ENCODE measurements at regions not wholly inside any gene's neighbourhood (a gene's known extent, or its start where the extent isn't known, plus 50 kb on each side); places are given as distances from the start of the nearest gene placed in this dataset.

GRCh38 chr16:86945166-86945900 is 367.0 kb downstream of the FOXL1 start:
- no peak overlapping the region for H3K4me3 ChIP-seq (ENCODE audit: insufficient read depth, low read depth, low read length)
- no peak overlapping the region for H3K27ac ChIP-seq (ENCODE audit: insufficient read depth, low read depth, low read length, poor library complexity, severe bottlenecking)
- H3K27me3 ChIP-seq (ENCODE audit: control insufficient read depth, insufficient read depth, low read length, poor library complexity, severe bottlenecking): no peaks in the 10 kb centered on the region
- H3K4me1 ChIP-seq (ENCODE audit: control insufficient read depth, insufficient read depth, low read length): peaks cover 12% of the 10 kb centered on the region
- H3K9me3 ChIP-seq (ENCODE audit: control insufficient read depth, low read length): no peaks in the 10 kb centered on the region
- H3K36me3 ChIP-seq (ENCODE audit: control insufficient read depth, insufficient read depth, low read length): no peaks in the 10 kb centered on the region
- 88 to 90% methylated on average over 22 of the region's 22 CpGs for WGBS, 2 experiments

- H3K4me3 ChIP-seq (ENCODE audit: insufficient read depth, low read depth, low read length): no peak overlapping the region
- 41 to 59% methylated on average over 7 of the region's 7 CpGs for WGBS, 2 experiments
- H3K4me1 ChIP-seq (ENCODE audit: control insufficient read depth, insufficient read depth, low read length): peaks cover 12% of the 10 kb centered on the region
- H3K9me3 ChIP-seq (ENCODE audit: control insufficient read depth, low read length): no peaks in the 10 kb centered on the region
- H3K36me3 ChIP-seq (ENCODE audit: control insufficient read depth, insufficient read depth, low read length): no peaks in the 10 kb centered on the region
- no peak overlapping the region for H3K27ac ChIP-seq (ENCODE audit: insufficient read depth, low read depth, low read length, poor library complexity, severe bottlenecking)
- no peaks in the 10 kb centered on the region for H3K27me3 ChIP-seq (ENCODE audit: control insufficient read depth, insufficient read depth, low read length, poor library complexity, severe bottlenecking)
Measured at GRCh38 chr16:86946396-86946795, 368.0 kb downstream of the FOXL1 start.

- H3K4me3 ChIP-seq (ENCODE audit: insufficient read depth, low read depth, low read length): no peak overlapping the region
- no peaks in the 10 kb centered on the region for H3K9me3 ChIP-seq (ENCODE audit: control insufficient read depth, low read length)
- no peak overlapping the region for H3K27ac ChIP-seq (ENCODE audit: insufficient read depth, low read depth, low read length, poor library complexity, severe bottlenecking)
- H3K27me3 ChIP-seq (ENCODE audit: control insufficient read depth, insufficient read depth, low read length, poor library complexity, severe bottlenecking): no peaks in the 10 kb centered on the region
- H3K4me1 ChIP-seq (ENCODE audit: control insufficient read depth, insufficient read depth, low read length): peaks cover 12% of the 10 kb centered on the region
- WGBS, 2 experiments: 81 to 86% methylated on average over 10 of the region's 10 CpGs
- H3K36me3 ChIP-seq (ENCODE audit: control insufficient read depth, insufficient read depth, low read length): no peaks in the 10 kb centered on the region
Measured at GRCh38 chr16:86946981-86947380, 368.6 kb downstream of the FOXL1 start.

DNA sequence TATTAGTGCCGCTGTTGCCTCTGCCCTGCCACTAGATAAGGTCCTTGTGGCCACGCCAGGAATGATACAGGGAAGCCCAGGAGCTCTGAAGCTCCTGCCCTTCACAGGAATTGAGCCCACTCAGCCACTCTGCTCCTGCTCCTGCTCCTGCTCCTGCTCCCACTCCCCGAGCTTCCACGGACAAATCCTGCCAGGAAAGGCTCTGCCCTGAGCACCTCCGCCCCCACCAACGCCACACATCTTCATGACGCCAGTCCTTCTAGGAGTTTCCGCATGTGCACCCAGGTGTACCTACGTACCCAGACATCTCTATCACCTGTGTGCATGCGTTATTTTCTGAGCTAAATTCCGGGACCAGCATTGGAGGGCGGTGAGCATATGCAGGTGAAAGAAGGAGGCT is 369.1 kb downstream of the C16orf95 start:
- WGBS, 2 experiments: 95 to 97% methylated on average over 12 of the region's 12 CpGs
- H3K4me1 ChIP-seq (ENCODE audit: control insufficient read depth, insufficient read depth, low read length): peaks cover 12% of the 10 kb centered on the region

GRCh38 chr16:86949116-86949515 is 368.1 kb downstream of the C16orf95 start:
- Histone ChIP-seq H3K36me3 (ENCODE audit: control insufficient read depth, insufficient read depth, low read length) (no peaks in the 10 kb centered on the region), H3K4me1 (ENCODE audit: control insufficient read depth, insufficient read depth, low read length) (peaks cover 16% of the 10 kb centered on the region), H3K9me3 (ENCODE audit: control insufficient read depth, low read length) (no peaks in the 10 kb centered on the region), H3K27ac (ENCODE audit: insufficient read depth, low read depth, low read length, poor library complexity, severe bottlenecking) (no peak overlapping the region), H3K27me3 (ENCODE audit: control insufficient read depth, insufficient read depth, low read length, poor library complexity, severe bottlenecking) (no peaks in the 10 kb centered on the region), H3K4me3 (ENCODE audit: insufficient read depth, low read depth, low read length) (no peak overlapping the region)
- 81 to 82% methylated on average over 14 of the region's 14 CpGs for WGBS, 2 experiments

More for the DNA sequence above, 369.1 kb downstream of the C16orf95 start:
- Histone ChIP-seq H3K27me3 (ENCODE audit: control insufficient read depth, insufficient read depth, low read length, poor library complexity, severe bottlenecking) (no peaks in the 10 kb centered on the region), H3K9me3 (ENCODE audit: control insufficient read depth, low read length) (no peaks in the 10 kb centered on the region), H3K36me3 (ENCODE audit: control insufficient read depth, insufficient read depth, low read length) (no peaks in the 10 kb centered on the region), H3K27ac (ENCODE audit: insufficient read depth, low read depth, low read length, poor library complexity, severe bottlenecking) (no peak overlapping the region), H3K4me3 (ENCODE audit: insufficient read depth, low read depth, low read length) (no peak overlapping the region)

DNA sequence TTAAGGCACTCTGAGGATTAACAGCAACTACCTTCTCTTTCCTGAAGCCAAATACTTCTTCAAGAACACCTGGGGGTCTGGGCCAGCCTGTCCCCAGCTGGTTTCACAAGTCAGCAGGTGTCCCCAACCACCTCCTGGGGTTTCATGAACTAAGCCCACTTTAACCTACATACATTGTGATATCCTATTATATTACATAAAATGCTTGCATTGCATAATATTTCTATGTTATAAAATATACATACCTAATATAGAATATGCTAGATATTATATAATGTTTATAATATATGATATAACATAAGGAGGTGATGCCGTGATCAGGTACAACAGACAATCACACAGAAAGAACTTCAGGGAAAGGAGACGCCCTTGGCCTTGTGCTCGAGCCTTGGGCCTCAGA is 367.6 kb downstream of the C16orf95 start:
- peaks cover 18% of the 10 kb centered on the region for H3K4me1 ChIP-seq (ENCODE audit: control insufficient read depth, insufficient read depth, low read length)
- H3K27me3 ChIP-seq (ENCODE audit: control insufficient read depth, insufficient read depth, low read length, poor library complexity, severe bottlenecking): no peaks in the 10 kb centered on the region
- no peaks in the 10 kb centered on the region for H3K9me3 ChIP-seq (ENCODE audit: control insufficient read depth, low read length)
- no peaks in the 10 kb centered on the region for H3K36me3 ChIP-seq (ENCODE audit: control insufficient read depth, insufficient read depth, low read length)
- H3K4me3 ChIP-seq (ENCODE audit: insufficient read depth, low read depth, low read length): no peak overlapping the region
- 88 to 94% methylated on average over 3 of the region's 3 CpGs for WGBS, 2 experiments
- H3K27ac ChIP-seq (ENCODE audit: insufficient read depth, low read depth, low read length, poor library complexity, severe bottlenecking): no peak overlapping the region

GRCh38 chr16:86951041-86951822 is 366.0 kb downstream of the C16orf95 start:
- H3K36me3 ChIP-seq (ENCODE audit: control insufficient read depth, insufficient read depth, low read length): no peaks in the 10 kb centered on the region
- 92% methylated on average over 7 of the region's 7 CpGs for WGBS, 2 experiments
- H3K4me3 ChIP-seq (ENCODE audit: insufficient read depth, low read depth, low read length): no peak overlapping the region
- H3K27me3 ChIP-seq (ENCODE audit: control insufficient read depth, insufficient read depth, low read length, poor library complexity, severe bottlenecking): no peaks in the 10 kb centered on the region
- no peak overlapping the region for H3K27ac ChIP-seq (ENCODE audit: insufficient read depth, low read depth, low read length, poor library complexity, severe bottlenecking)
- H3K4me1 ChIP-seq (ENCODE audit: control insufficient read depth, insufficient read depth, low read length): peaks cover 22% of the 10 kb centered on the region
- H3K9me3 ChIP-seq (ENCODE audit: control insufficient read depth, low read length): no peaks in the 10 kb centered on the region

DNA sequence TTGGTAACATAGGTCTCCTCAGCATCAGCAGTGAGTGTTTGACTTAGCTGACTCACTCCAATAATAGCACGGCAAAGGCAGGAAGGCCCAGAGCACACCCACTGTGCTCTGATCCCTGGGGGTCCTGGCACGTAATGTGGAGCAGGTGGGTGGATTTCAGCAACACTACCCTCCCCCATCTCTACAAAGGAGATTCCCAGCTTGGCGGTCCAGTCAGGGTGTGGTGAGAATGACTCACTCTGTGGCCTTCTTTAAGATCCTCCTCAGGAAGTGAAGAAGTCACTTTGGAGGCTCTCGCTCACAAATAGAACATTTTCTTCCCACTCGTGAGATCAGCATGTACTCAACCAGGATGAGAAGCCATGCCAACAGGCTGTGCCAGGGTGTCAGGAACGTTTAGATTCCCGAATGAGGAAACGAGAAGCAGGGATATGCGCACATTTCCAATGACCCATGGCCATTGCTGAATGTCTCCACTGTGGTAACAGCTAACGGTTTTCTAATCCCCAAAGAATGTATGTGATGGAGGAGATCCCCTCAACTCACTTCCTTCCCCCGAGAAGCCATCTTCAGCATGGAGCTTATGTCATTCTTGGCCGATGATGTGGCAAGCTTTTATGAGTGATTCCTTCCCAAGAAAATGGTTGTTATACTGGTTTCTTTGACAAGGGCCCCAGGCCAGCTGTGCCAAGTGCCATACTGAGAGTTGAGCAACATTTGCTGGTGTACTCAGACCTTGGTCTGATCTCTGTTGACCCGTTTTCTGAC is 365.2 kb downstream of the C16orf95 start:
- no peak overlapping the region for H3K4me3 ChIP-seq (ENCODE audit: insufficient read depth, low read depth, low read length)
- no peaks in the 10 kb centered on the region for H3K36me3 ChIP-seq (ENCODE audit: control insufficient read depth, insufficient read depth, low read length)
- no peaks in the 10 kb centered on the region for H3K27me3 ChIP-seq (ENCODE audit: control insufficient read depth, insufficient read depth, low read length, poor library complexity, severe bottlenecking)
- peaks cover 14% of the 10 kb centered on the region for H3K4me1 ChIP-seq (ENCODE audit: control insufficient read depth, insufficient read depth, low read length)
- 87 to 91% methylated on average over 13 of the region's 13 CpGs for WGBS, 2 experiments
- H3K9me3 ChIP-seq (ENCODE audit: control insufficient read depth, low read length): no peaks in the 10 kb centered on the region
- no peak overlapping the region for H3K27ac ChIP-seq (ENCODE audit: insufficient read depth, low read depth, low read length, poor library complexity, severe bottlenecking)

DNA sequence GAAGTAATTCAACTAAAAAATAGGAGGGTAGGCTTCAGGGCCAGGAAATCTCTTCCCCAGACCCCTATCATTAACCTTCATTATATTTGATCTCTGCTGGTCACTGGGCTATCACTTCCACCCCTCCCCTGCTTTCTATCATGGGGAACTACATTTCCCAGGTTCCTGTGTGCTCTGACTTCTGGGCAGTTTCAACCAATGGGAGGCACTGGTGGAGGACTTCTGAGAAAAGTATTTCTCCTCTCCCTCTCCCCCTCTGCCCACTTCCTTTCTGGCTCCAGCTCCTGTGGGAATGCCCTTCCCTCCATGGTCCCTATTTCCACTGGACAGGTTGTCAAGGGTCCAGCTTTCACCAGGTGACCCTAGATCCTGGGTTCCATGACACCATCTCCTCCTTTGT is 364.4 kb downstream of the C16orf95 start:
- no peaks in the 10 kb centered on the region for H3K36me3 ChIP-seq (ENCODE audit: control insufficient read depth, insufficient read depth, low read length)
- H3K27me3 ChIP-seq (ENCODE audit: control insufficient read depth, insufficient read depth, low read length, poor library complexity, severe bottlenecking): no peaks in the 10 kb centered on the region
- no peak overlapping the region for H3K4me3 ChIP-seq (ENCODE audit: insufficient read depth, low read depth, low read length)
- no peak overlapping the region for H3K27ac ChIP-seq (ENCODE audit: insufficient read depth, low read depth, low read length, poor library complexity, severe bottlenecking)
- peaks cover 13% of the 10 kb centered on the region for H3K4me1 ChIP-seq (ENCODE audit: control insufficient read depth, insufficient read depth, low read length)
- H3K9me3 ChIP-seq (ENCODE audit: control insufficient read depth, low read length): no peaks in the 10 kb centered on the region
